ENCODE measurements at regions not wholly inside any gene's neighbourhood (a gene's known extent, or its start where the extent isn't known, plus 50 kb on each side); places are given as distances from the start of the nearest gene placed in this dataset.

DNA sequence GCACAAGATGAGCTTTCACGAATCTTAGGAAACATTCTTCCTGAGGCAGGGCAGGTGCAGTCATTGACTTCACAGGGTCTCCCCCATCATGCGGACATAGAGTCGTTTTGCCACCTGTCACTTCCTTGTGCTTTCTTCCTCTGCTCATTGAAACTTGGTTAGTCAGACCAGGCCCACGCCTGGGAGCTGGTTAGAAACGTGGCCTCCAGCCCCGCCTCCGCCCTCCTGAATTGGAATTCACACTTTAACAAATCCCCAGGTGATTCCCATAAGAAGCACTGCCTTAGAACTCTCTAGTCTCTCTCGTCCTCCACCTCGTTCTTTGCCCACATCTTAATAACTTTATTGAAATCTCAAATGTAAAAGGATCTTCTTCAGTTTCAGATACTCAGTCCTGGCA lies 265.5 kb upstream of the FZD8 start:
- ATAC-seq (ENCODE audit: low read depth) (no peak), DNase-seq (no peak)
- ChIA-PET CTCF (interaction anchor here (0.7 kb wide), 1 partner anchor 682 kb away, joined by 4 read pairs; no protein-coding TSS in a partner anchor), POLR2A (no interaction called here)
- no peaks in the 10 kb centered on the region for H4K20me1 ChIP-seq (ENCODE audit: control insufficient read depth, insufficient read depth, low read length, poor library complexity, severe bottlenecking)
- H3K4me3 Mint-ChIP-seq, result no peak overlapping the region
- no peaks in the 10 kb centered on the region for H3K4me1 ChIP-seq (ENCODE audit: control insufficient read depth in 2 of 2, insufficient read depth in 2 of 2, low read length in 2 of 2)
- H3K36me3 ChIP-seq (replicated peaks in 1 of 2; ENCODE audit: control extremely low read depth in 1 of 2, control insufficient read depth in 1 of 2, extremely low read depth in 1 of 2, insufficient read depth in 2 of 2, low read length in 1 of 2), result no peaks in the 10 kb centered on the region
- no peaks in the 10 kb centered on the region for H3K4me1 Mint-ChIP-seq
- no peak overlapping the region for H3K27ac ChIP-seq (ENCODE audit: low read length in 2 of 2)
- TF ChIP-seq CTCF (IDR thresholded peaks at IDR 0.05), result no peak
- TF ChIP-seq EZH2 (IDR thresholded peaks at IDR 0.05; ENCODE audit: borderline replicate concordance, insufficient read depth, low read depth, low read length, poor library complexity, severe bottlenecking), result no peak
- H3K9me3 Mint-ChIP-seq (ENCODE audit: insufficient read depth), result no peaks in the 10 kb centered on the region
- intact Hi-C loops (cut with micrococcal nuclease), result no loop called here
- no peaks in the 10 kb centered on the region for H3K9me3 ChIP-seq (ENCODE audit: control extremely low read depth in 1 of 3, control insufficient read depth in 2 of 3, insufficient read depth in 1 of 3, low read length in 2 of 3)
- H3K4me2 ChIP-seq (replicated peaks; ENCODE audit: low read depth, low read length, poor library complexity, severe bottlenecking), result no peak overlapping the region
- no peaks in the 10 kb centered on the region for H3K27me3 Mint-ChIP-seq
- H3K27me3 ChIP-seq (replicated peaks in 1 of 4; ENCODE audit: control extremely low read depth in 1 of 4, control insufficient read depth in 3 of 4, insufficient read depth in 4 of 4, low read length in 3 of 4), result no peaks in the 10 kb centered on the region
- H3K79me2 ChIP-seq (ENCODE audit: control insufficient read depth, insufficient read depth, low read length), result no peaks in the 10 kb centered on the region
- H3K9ac ChIP-seq (ENCODE audit: low read length), result no peak overlapping the region
- 67% methylated on average over 7 of the region's 9 CpGs for WGBS (ENCODE audit: insufficient coverage)
- H3K4me3 ChIP-seq (ENCODE audit: control extremely low read depth in 1 of 5, extremely low read depth in 1 of 5, insufficient read depth in 1 of 5, low read depth in 2 of 5, low read length in 4 of 5), result no peak overlapping the region
- H2AFZ ChIP-seq (ENCODE audit: insufficient read depth, low read depth, low read length, poor library complexity, severe bottlenecking), result no peak overlapping the region
- no peak overlapping the region for H3K27ac Mint-ChIP-seq

DNA sequence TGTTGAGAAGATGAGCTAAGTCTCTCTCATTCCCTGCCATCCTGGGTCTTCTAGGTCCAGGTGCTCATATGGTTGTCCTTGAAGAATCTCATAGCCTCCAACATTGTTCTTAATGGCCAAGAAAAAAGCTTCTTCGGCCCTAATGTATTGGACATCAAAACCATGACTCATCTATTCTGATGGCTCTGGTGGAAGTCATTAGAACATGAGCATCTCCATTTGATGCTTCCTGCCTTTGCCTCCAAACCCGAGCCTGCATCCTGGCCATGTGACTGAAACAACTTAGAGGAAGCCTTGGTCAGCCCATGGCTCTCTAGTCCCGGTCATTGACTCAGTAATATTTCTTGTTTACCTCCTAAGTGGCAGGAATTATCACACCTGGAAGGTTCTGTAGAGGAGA lies 264.1 kb upstream of the FZD8 start:
- no peak overlapping the region for H3K9ac ChIP-seq (ENCODE audit: low read length)
- intact Hi-C loops (cut with micrococcal nuclease), result no loop called here
- 86% methylated on average over 2 of the region's 3 CpGs for WGBS (ENCODE audit: insufficient coverage)
- H3K27ac ChIP-seq (ENCODE audit: low read length in 2 of 2), result no peak overlapping the region
- ChIA-PET POLR2A (no interaction called here), CTCF (no interaction called here)
- ATAC-seq (ENCODE audit: low read depth) (no peak), DNase-seq (no peak)
- H3K4me2 ChIP-seq (replicated peaks; ENCODE audit: low read depth, low read length, poor library complexity, severe bottlenecking), result no peak overlapping the region
- H3K27me3 Mint-ChIP-seq, result no peaks in the 10 kb centered on the region
- TF ChIP-seq CTCF (IDR thresholded peaks at IDR 0.05) (no peak), EZH2 (IDR thresholded peaks at IDR 0.05; ENCODE audit: borderline replicate concordance, insufficient read depth, low read depth, low read length, poor library complexity, severe bottlenecking) (no peak)
- no peaks in the 10 kb centered on the region for H3K9me3 ChIP-seq (ENCODE audit: control extremely low read depth in 1 of 3, control insufficient read depth in 2 of 3, insufficient read depth in 1 of 3, low read length in 2 of 3)
- no peak overlapping the region for H3K27ac Mint-ChIP-seq
- H3K4me3 Mint-ChIP-seq, result no peak overlapping the region
- H3K36me3 ChIP-seq (replicated peaks in 1 of 2; ENCODE audit: control extremely low read depth in 1 of 2, control insufficient read depth in 1 of 2, extremely low read depth in 1 of 2, insufficient read depth in 2 of 2, low read length in 1 of 2), result no peaks in the 10 kb centered on the region
- no peaks in the 10 kb centered on the region for H3K4me1 Mint-ChIP-seq
- H3K4me1 ChIP-seq (ENCODE audit: control insufficient read depth in 2 of 2, insufficient read depth in 2 of 2, low read length in 2 of 2), result no peaks in the 10 kb centered on the region
- H3K9me3 Mint-ChIP-seq (ENCODE audit: insufficient read depth), result peaks cover 2% of the 10 kb centered on the region
- H2AFZ ChIP-seq (ENCODE audit: insufficient read depth, low read depth, low read length, poor library complexity, severe bottlenecking), result no peak overlapping the region
- H3K27me3 ChIP-seq (replicated peaks in 1 of 4; ENCODE audit: control extremely low read depth in 1 of 4, control insufficient read depth in 3 of 4, insufficient read depth in 4 of 4, low read length in 3 of 4), result no peaks in the 10 kb centered on the region
- H3K79me2 ChIP-seq (ENCODE audit: control insufficient read depth, insufficient read depth, low read length), result no peaks in the 10 kb centered on the region
- no peaks in the 10 kb centered on the region for H4K20me1 ChIP-seq (ENCODE audit: control insufficient read depth, insufficient read depth, low read length, poor library complexity, severe bottlenecking)
- no peak overlapping the region for H3K4me3 ChIP-seq (ENCODE audit: control extremely low read depth in 1 of 5, extremely low read depth in 1 of 5, insufficient read depth in 1 of 5, low read depth in 2 of 5, low read length in 4 of 5)

Measured in B cell (primary cell).